ENCODE measurements at regions not wholly inside any gene's neighbourhood (a gene's known extent, or its start where the extent isn't known, plus 50 kb on each side); places are given as distances from the start of the nearest gene placed in this dataset.

DNA sequence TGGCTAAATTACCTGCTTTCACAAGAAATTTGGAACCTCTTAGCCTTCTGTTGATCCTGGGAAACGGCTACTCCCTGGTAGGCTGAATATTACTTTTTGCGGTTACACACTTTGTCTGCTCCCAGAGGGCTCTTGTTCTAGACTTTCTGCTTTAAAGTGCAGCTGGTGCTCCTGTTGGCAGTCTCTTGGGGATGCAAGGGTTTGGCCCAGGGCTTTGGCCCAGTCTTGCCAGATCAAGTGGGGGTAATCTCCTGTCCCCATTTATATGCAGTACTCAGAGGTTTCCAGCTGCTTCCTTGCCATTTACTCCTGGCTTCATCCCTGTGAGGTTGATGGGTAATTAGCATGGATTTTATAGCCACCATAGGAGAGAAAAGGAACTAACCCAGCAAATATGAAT, 558.2 kb upstream of the MIS18BP1 start:
- Histone ChIP-seq H3K9ac (ENCODE audit: insufficient read depth, low read length, poor library complexity, severe bottlenecking) (no peak overlapping the region), H3K27ac (ENCODE audit: low read depth in 1 of 2, low read length in 2 of 2) (no peak overlapping the region), H3K27me3 (ENCODE audit: control insufficient read depth in 2 of 2, insufficient read depth in 2 of 2, low read length in 2 of 2) (no peaks in the 10 kb centered on the region), H3K4me3 (replicated peaks in 1 of 3; ENCODE audit: low read depth in 2 of 3, low read length in 3 of 3) (no peak overlapping the region), H3K4me1 (ENCODE audit: control insufficient read depth in 1 of 2, insufficient read depth in 2 of 2, low read length in 2 of 2) (no peaks in the 10 kb centered on the region), H3K4me2 (replicated peaks; ENCODE audit: extremely low read depth, low read length, poor library complexity, severe bottlenecking) (no peak overlapping the region), H4K20me1 (ENCODE audit: insufficient read depth, low read length) (no peaks in the 10 kb centered on the region), H2AFZ (ENCODE audit: insufficient read depth, low read depth, low read length, poor library complexity, severe bottlenecking) (no peak overlapping the region), H3K9me3 (replicated peaks in 1 of 2; ENCODE audit: control insufficient read depth in 1 of 2, insufficient read depth in 1 of 2, low read length in 2 of 2) (peaks cover 0 to 10% of the 10 kb centered on the region in 2 donors), H3K36me3 (replicated peaks in 1 of 2; ENCODE audit: control insufficient read depth in 1 of 2, insufficient read depth in 2 of 2, low read length in 2 of 2) (no peaks in the 10 kb centered on the region), H3K79me2 (ENCODE audit: insufficient read depth, low read length) (no peaks in the 10 kb centered on the region)
- H3K27ac Mint-ChIP-seq: no peak overlapping the region
- H3K4me3 Mint-ChIP-seq: no peak overlapping the region
- no peaks in the 10 kb centered on the region for H3K4me1 Mint-ChIP-seq
- no peaks in the 10 kb centered on the region for H3K36me3 Mint-ChIP-seq
- H3K9me3 Mint-ChIP-seq: peaks cover 0 to 2% (median 0%) of the 10 kb centered on the region in 7 donors
- WGBS (ENCODE audit: insufficient coverage): 90% methylated on average over 2 of the region's 2 CpGs
- no peak for DNase-seq
- TF ChIP-seq, protein P1, sequence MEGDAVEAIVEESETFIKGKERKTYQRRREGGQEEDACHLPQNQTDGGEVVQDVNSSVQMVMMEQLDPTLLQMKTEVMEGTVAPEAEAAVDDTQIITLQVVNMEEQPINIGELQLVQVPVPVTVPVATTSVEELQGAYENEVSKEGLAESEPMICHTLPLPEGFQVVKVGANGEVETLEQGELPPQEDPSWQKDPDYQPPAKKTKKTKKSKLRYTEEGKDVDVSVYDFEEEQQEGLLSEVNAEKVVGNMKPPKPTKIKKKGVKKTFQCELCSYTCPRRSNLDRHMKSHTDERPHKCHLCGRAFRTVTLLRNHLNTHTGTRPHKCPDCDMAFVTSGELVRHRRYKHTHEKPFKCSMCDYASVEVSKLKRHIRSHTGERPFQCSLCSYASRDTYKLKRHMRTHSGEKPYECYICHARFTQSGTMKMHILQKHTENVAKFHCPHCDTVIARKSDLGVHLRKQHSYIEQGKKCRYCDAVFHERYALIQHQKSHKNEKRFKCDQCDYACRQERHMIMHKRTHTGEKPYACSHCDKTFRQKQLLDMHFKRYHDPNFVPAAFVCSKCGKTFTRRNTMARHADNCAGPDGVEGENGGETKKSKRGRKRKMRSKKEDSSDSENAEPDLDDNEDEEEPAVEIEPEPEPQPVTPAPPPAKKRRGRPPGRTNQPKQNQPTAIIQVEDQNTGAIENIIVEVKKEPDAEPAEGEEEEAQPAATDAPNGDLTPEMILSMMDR (IDR thresholded peaks at IDR 0.05): no peak
- peaks cover 0 to 2% (median 0%) of the 10 kb centered on the region in 3 donors for H3K27me3 Mint-ChIP-seq (ENCODE audit: low read depth in 3 of 3)
- intact Hi-C loops (cut with micrococcal nuclease): no loop called here

GRCh38 chr14:45810152-45810872, 557.3 kb upstream of the MIS18BP1 start:
- 20% methylated on average over 1 of the region's 3 CpGs for WGBS (ENCODE audit: insufficient coverage)

More at GRCh38 chr14:45810152-45810872, 557.3 kb upstream of the MIS18BP1 start:
- intact Hi-C loops (cut with micrococcal nuclease): no loop called here
- H3K4me3 ChIP-seq (replicated peaks in 1 of 3; ENCODE audit: low read depth in 2 of 3, low read length in 3 of 3): no peak overlapping the region
- H3K27me3 ChIP-seq (ENCODE audit: control insufficient read depth in 2 of 2, insufficient read depth in 2 of 2, low read length in 2 of 2): no peaks in the 10 kb centered on the region
- H2AFZ ChIP-seq (ENCODE audit: insufficient read depth, low read depth, low read length, poor library complexity, severe bottlenecking): no peak overlapping the region
- no peak overlapping the region for H3K27ac ChIP-seq (ENCODE audit: low read depth in 1 of 2, low read length in 2 of 2)
- Mint-ChIP-seq H3K27me3 (ENCODE audit: low read depth in 3 of 3) (peaks cover 0 to 2% (median 0%) of the 10 kb centered on the region in 3 donors), H3K27ac (no peak overlapping the region), H3K4me1 (no peaks in the 10 kb centered on the region), H3K9me3 (peaks cover 0 to 2% (median 0%) of the 10 kb centered on the region in 7 donors), H3K4me3 (no peak overlapping the region), H3K36me3 (no peaks in the 10 kb centered on the region)
- H3K4me2 ChIP-seq (replicated peaks; ENCODE audit: extremely low read depth, low read length, poor library complexity, severe bottlenecking): no peak overlapping the region
- no peak for DNase-seq
- H3K9ac ChIP-seq (ENCODE audit: insufficient read depth, low read length, poor library complexity, severe bottlenecking): no peak overlapping the region
- no peaks in the 10 kb centered on the region for H3K79me2 ChIP-seq (ENCODE audit: insufficient read depth, low read length)
- no peaks in the 10 kb centered on the region for H4K20me1 ChIP-seq (ENCODE audit: insufficient read depth, low read length)
- TF ChIP-seq, protein P1 (IDR thresholded peaks at IDR 0.05): no peak
- H3K36me3 ChIP-seq (replicated peaks in 1 of 2; ENCODE audit: control insufficient read depth in 1 of 2, insufficient read depth in 2 of 2, low read length in 2 of 2): no peaks in the 10 kb centered on the region
- peaks cover 0 to 3% of the 10 kb centered on the region in 2 donors for H3K9me3 ChIP-seq (replicated peaks in 1 of 2; ENCODE audit: control insufficient read depth in 1 of 2, insufficient read depth in 1 of 2, low read length in 2 of 2)
- no peaks in the 10 kb centered on the region for H3K4me1 ChIP-seq (ENCODE audit: control insufficient read depth in 1 of 2, insufficient read depth in 2 of 2, low read length in 2 of 2)

All from CD14-positive monocyte (primary cell).